GM10266 (cell line): ENCODE measurements at regions not wholly inside any gene's neighbourhood (a gene's known extent, or its start where the extent isn't known, plus 50 kb on each side); places are given as distances from the start of the nearest gene placed in this dataset.

Experiments
- DNase-seq: peaks from one replicate; pipeline ENCODE4 v3.0.0; 2012; ENCODE audit errors: extremely low spot score
- CTCF ChIP-seq: IDR thresholded peaks from 2 replicates; pipeline ENCODE4 v1.5.1; 2012; ENCODE audit warnings: mild to moderate bottlenecking, low read depth; ENCODE audit not compliant: control insufficient read depth, insufficient read depth; ENCODE audit errors: missing control alignments

- DNase-seq, result peak; percentile 49
- TF ChIP-seq CTCF, result no peak
Observed at GRCh38 chr4:113837397-113837796, 75.9 kb upstream of the CAMK2D start.

GRCh38 chr4:113835005-113835404 lies 73.5 kb upstream of the CAMK2D start:
- TF ChIP-seq CTCF, result no peak
- DNase-seq, result no peak

- TF ChIP-seq CTCF, result no peak
- no peak for DNase-seq
Observed at GRCh38 chr4:113834298-113834697, 72.8 kb upstream of the CAMK2D start.

GRCh38 chr4:113832803-113833202 lies 71.3 kb upstream of the CAMK2D start:
- DNase-seq, result no peak
- no peak for TF ChIP-seq CTCF

- TF ChIP-seq CTCF, result no peak
- no peak for DNase-seq
Observed at GRCh38 chr4:113831457-113831856, 69.9 kb upstream of the CAMK2D start.

- no peak for TF ChIP-seq CTCF
- DNase-seq, result no peak
Observed at GRCh38 chr4:113828702-113829101, 67.2 kb upstream of the CAMK2D start.

GRCh38 chr4:113827285-113827684 lies 65.7 kb upstream of the CAMK2D start:
- no peak for TF ChIP-seq CTCF
- DNase-seq, result no peak

- TF ChIP-seq CTCF, result no peak
- DNase-seq, result no peak
Observed at GRCh38 chr4:113826421-113826820, 64.9 kb upstream of the CAMK2D start.
